Mucosa of stomach (tissue), 1 donor: ENCODE measurements at regions not wholly inside any gene's neighbourhood (a gene's known extent, or its start where the extent isn't known, plus 50 kb on each side); places are given as distances from the start of the nearest gene placed in this dataset.
"Not testable (repeated sequence)": the region's sequence is repeated elsewhere in the genome, so short reads cannot be mapped to it uniquely, and the experiment has no call there.

Source experiments
- H3K27me3 ChIP-seq: one replicate; pipeline ENCODE4 v1.7.0; 2013; ENCODE audit warnings: mild to moderate bottlenecking, low read length; ENCODE audit not compliant: control insufficient read depth, insufficient read depth
- H3K36me3 ChIP-seq: one replicate; pipeline ENCODE4 v1.7.0; 2013; ENCODE audit warnings: low read length; ENCODE audit not compliant: control insufficient read depth, insufficient read depth
- H3K4me1 ChIP-seq: one replicate; pipeline ENCODE4 v1.7.0; 2013; ENCODE audit warnings: mild to moderate bottlenecking, low read length; ENCODE audit not compliant: control insufficient read depth, insufficient read depth
- H3K4me3 ChIP-seq: one replicate; pipeline ENCODE4 v1.7.0; 2013; ENCODE audit warnings: low read length
- H3K9ac ChIP-seq: one replicate; pipeline ENCODE4 v1.7.0; 2013; ENCODE audit warnings: mild to moderate bottlenecking, low read length, moderate library complexity
- H3K9me3 ChIP-seq: one replicate; pipeline ENCODE4 v1.7.0; 2013; ENCODE audit warnings: mild to moderate bottlenecking, low read length, moderate library complexity; ENCODE audit not compliant: control insufficient read depth
- donor health status: Pancreatic carcinoma.

DNA sequence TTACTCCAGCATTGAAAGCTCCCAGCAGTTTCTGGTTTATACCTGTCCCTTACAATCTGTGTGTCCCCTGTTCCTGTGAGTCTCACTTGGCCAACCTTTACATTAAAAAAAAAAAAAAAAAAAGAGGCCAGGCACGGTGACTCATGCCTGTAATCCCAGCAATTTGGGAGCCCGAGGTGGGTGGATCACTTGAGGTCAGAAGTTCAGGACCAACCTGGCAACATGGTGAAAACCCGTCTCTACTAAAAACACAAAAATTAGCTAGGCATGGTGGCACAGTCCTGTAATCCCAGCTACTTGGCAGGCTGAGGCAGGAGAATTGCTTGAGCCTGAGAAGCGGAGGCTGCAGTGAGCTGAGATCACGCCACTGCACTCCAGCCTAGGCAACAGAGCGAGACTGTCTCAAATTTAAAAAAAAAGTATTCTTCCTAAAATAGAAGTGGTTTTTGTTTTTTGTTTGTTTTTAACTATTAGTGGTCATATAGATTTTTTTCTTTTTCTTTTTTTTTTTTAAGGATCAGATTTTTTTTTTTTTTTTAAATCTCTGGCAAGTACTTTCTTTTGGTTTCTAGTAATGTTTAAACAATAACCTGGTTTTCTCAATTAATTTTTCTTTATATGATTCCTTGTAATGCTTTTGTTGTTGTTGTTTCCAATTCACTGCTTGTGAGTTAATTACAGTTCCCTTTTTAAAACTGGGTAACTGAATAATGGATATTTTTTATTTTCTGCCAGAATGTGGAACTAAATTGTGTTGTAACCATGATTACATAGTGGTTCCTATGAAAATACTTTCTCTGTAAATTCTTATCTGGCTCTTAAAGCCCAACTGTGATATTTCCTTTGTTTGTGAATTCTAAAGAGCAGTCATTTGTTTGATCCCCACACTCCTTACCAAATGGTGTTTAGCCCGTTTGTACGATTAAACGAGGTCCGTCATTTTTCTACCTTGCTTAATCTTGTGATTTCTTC is 116.8 kb downstream of the CTAGE1 start:
- Histone ChIP-seq H3K4me1 (no peaks in the 10 kb centered on the region), H3K9ac (no peak overlapping the region), H3K9me3 (no peaks in the 10 kb centered on the region), H3K27me3 (no peaks in the 10 kb centered on the region), H3K4me3 (no peak overlapping the region), H3K36me3 (no peaks in the 10 kb centered on the region)

DNA sequence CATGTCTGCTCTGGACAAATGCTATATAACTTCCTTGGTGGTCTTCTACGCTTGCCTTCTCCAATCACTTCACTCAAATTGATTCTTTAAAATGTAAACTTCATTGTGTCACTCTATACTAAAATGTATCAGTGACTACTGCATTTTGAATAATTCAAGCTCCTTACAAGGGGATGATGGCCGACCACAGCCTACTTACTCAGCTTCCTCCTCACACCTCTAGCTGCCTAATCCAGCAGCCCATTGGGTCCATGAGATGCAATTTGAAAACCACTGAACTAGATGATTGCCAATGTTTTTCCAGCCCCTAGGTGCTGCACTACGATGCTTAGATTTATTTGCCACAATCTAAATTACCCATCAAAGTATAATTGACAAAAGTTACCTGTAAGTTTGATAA is 120.7 kb downstream of the CTAGE1 start:
- Histone ChIP-seq H3K27me3 (no peaks in the 10 kb centered on the region), H3K36me3 (no peaks in the 10 kb centered on the region), H3K9me3 (no peaks in the 10 kb centered on the region), H3K4me1 (no peaks in the 10 kb centered on the region), H3K4me3 (no peak overlapping the region), H3K9ac (no peak overlapping the region)

- H3K4me3 ChIP-seq = no peak overlapping the region
- H3K36me3 ChIP-seq = no peaks in the 10 kb centered on the region
- H3K9ac ChIP-seq = no peak overlapping the region
- H3K9me3 ChIP-seq = no peaks in the 10 kb centered on the region
- no peaks in the 10 kb centered on the region for H3K4me1 ChIP-seq
- no peaks in the 10 kb centered on the region for H3K27me3 ChIP-seq
Measured at GRCh38 chr18:22296304-22296703, 121.4 kb downstream of the CTAGE1 start.

DNA sequence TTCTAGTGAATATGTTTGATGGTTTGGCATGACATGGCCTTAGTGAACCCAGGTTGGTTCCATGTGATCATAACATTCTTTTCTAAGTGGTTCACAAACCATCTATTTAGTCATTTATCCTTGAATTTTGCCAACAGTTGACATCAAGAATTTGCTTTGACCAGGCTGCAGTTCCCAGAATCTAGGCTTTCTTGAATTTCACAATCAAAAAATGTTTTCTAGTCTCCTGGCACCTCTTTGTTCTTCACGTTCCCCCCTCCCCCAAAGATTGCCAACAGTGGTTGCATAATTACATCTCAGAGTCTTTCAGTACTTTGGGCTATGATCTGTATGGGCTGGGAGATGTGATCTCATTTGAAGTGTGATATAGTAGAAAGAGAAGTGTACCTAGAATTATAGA is 124.0 kb downstream of the GATA6 start:
- Histone ChIP-seq H3K9ac (no peak overlapping the region), H3K36me3 (no peaks in the 10 kb centered on the region), H3K4me3 (no peak overlapping the region), H3K27me3 (no peaks in the 10 kb centered on the region), H3K4me1 (no peaks in the 10 kb centered on the region), H3K9me3 (no peaks in the 10 kb centered on the region)

DNA sequence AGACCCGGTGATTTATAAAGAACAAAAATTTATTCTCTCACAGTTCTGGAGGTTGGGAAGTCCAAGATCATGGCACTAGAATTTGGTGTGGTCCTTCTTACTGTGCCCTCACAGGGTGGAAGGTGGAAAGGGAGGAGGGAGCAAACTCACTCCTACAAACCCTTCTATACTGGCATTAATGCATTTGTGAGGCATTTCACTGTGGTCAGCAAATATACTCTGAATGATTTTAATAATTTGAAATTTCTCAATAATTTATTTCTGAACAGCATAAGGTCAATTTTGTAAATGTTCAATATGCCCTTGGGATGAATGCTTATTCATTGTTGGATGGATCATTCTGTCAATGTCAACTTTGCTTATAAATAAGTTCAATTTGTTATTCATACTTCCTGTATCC is 120.6 kb downstream of the GATA6 start:
- H3K27me3 ChIP-seq = no peaks in the 10 kb centered on the region
- H3K9me3 ChIP-seq = no peaks in the 10 kb centered on the region
- H3K4me1 ChIP-seq = peaks cover 21% of the 10 kb centered on the region
- H3K36me3 ChIP-seq = no peaks in the 10 kb centered on the region
- H3K4me3 ChIP-seq = no peak overlapping the region
- H3K9ac ChIP-seq = no peak overlapping the region

GRCh38 chr18:22286585-22286984 is 117.2 kb downstream of the GATA6 start:
- H3K4me3 ChIP-seq = peak overlapping the region; percentile 17
- no peaks in the 10 kb centered on the region for H3K36me3 ChIP-seq
- no peaks in the 10 kb centered on the region for H3K27me3 ChIP-seq
- peak overlapping the region; percentile 57 for H3K9ac ChIP-seq
- no peaks in the 10 kb centered on the region for H3K9me3 ChIP-seq
- peaks cover 44% of the 10 kb centered on the region for H3K4me1 ChIP-seq

- Histone ChIP-seq H3K36me3 (no peaks in the 10 kb centered on the region), H3K9ac (no peak overlapping the region), H3K4me1 (peaks cover 44% of the 10 kb centered on the region), H3K4me3 (no peak overlapping the region), H3K9me3 (no peaks in the 10 kb centered on the region), H3K27me3 (no peaks in the 10 kb centered on the region)
Measured at GRCh38 chr18:22285361-22286140, 116.2 kb downstream of the GATA6 start.

GRCh38 chr18:22284581-22285360 is 115.4 kb downstream of the GATA6 start:
- Histone ChIP-seq H3K36me3 (no peaks in the 10 kb centered on the region), H3K27me3 (no peaks in the 10 kb centered on the region), H3K4me3 (no peak overlapping the region), H3K9ac (no peak overlapping the region), H3K9me3 (no peaks in the 10 kb centered on the region), H3K4me1 (peaks cover 44% of the 10 kb centered on the region)

GRCh38 chr18:22283855-22284254 is 114.5 kb downstream of the GATA6 start:
- H3K27me3 ChIP-seq, H3K36me3 ChIP-seq, H3K4me3 ChIP-seq, H3K9me3 ChIP-seq, H3K9ac ChIP-seq: not testable (repeated sequence)
- H3K4me1 ChIP-seq = peaks cover 44% of the 10 kb centered on the region

- Histone ChIP-seq H3K9ac (no peak overlapping the region), H3K4me1 (peaks cover 44% of the 10 kb centered on the region), H3K27me3 (no peaks in the 10 kb centered on the region), H3K36me3 (no peaks in the 10 kb centered on the region), H3K9me3 (no peaks in the 10 kb centered on the region), H3K4me3 (no peak overlapping the region)
Measured at GRCh38 chr18:22283397-22283796, 114.0 kb downstream of the GATA6 start.

- peaks cover 44% of the 10 kb centered on the region for H3K4me1 ChIP-seq
- no peak overlapping the region for H3K9ac ChIP-seq
- H3K27me3 ChIP-seq = no peaks in the 10 kb centered on the region
- H3K36me3 ChIP-seq = no peaks in the 10 kb centered on the region
- H3K9me3 ChIP-seq = no peaks in the 10 kb centered on the region
- no peak overlapping the region for H3K4me3 ChIP-seq
Measured at GRCh38 chr18:22283116-22283395, 113.7 kb downstream of the GATA6 start.
